GM12865 (cell line): ENCODE measurements at regions not wholly inside any gene's neighbourhood (a gene's known extent, or its start where the extent isn't known, plus 50 kb on each side); places are given as distances from the start of the nearest gene placed in this dataset.

Experiments used
- DNase-seq: peaks from one replicate; pipeline ENCODE4 v3.0.0; 2010; ENCODE audit warnings: low read depth
- H3K4me3 ChIP-seq: 2 replicates; pipeline ENCODE4 v1.5.1; 2011; ENCODE audit warnings: mild to moderate bottlenecking, low read depth, low read length, control low read depth
- CTCF ChIP-seq: IDR thresholded peaks from 2 replicates; pipeline ENCODE4 v1.5.1; 2011; ENCODE audit warnings: low read length, control low read depth, low read depth, inconsistent platforms; ENCODE audit not compliant: insufficient read depth; ENCODE audit errors: missing control alignments

GRCh38 chr12:69136931-69137613 is 102.3 kb upstream of the CPSF6 start:
- TF ChIP-seq CTCF: no peak
- no peak for DNase-seq
- H3K4me3 ChIP-seq: no peak overlapping the region

GRCh38 chr12:69141074-69141473 is 98.3 kb upstream of the CPSF6 start:
- TF ChIP-seq CTCF: no peak
- DNase-seq: no peak
- no peak overlapping the region for H3K4me3 ChIP-seq

- no peak overlapping the region for H3K4me3 ChIP-seq
- DNase-seq: no peak
- no peak for TF ChIP-seq CTCF
Measured at GRCh38 chr12:69149270-69149669, 90.1 kb upstream of the CPSF6 start.

GRCh38 chr12:69150083-69150795 is 89.1 kb upstream of the CPSF6 start:
- no peak for TF ChIP-seq CTCF
- H3K4me3 ChIP-seq: no peak overlapping the region
- DNase-seq: no peak

- no peak for TF ChIP-seq CTCF
- no peak overlapping the region for H3K4me3 ChIP-seq
- DNase-seq: no peak
Measured at GRCh38 chr12:69150796-69151127, 88.6 kb upstream of the CPSF6 start.

- no peak for TF ChIP-seq CTCF
- DNase-seq: no peak
- H3K4me3 ChIP-seq: no peak overlapping the region
Measured at GRCh38 chr12:69151254-69151764, 88.1 kb upstream of the CPSF6 start.
